ENCODE measurements at regions not wholly inside any gene's neighbourhood (a gene's known extent, or its start where the extent isn't known, plus 50 kb on each side); places are given as distances from the start of the nearest gene placed in this dataset.

GRCh38 chr2:137729305-137729704 is 235.0 kb upstream of the HNMT start:
- no peak for DNase-seq

DNA sequence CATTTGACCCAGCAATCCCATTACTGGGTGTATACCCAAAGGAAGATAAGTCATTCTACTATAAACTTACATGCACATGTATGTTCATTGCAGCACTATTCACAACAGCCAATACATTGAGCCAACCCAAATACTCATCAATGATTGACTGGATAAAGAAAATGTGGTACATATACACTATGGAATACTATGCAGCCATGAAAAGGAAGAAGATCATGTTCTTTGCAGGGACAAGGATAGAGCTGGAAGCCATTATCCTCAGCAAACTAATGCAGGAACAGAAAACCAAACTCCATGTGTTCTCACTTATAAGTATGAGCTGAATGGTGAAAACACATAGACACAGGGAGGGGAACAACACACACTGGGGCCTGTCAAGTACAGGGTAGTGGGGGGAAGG is 226.7 kb upstream of the HNMT start:
- no peak for DNase-seq

GRCh38 chr2:137741784-137742362 is 222.4 kb upstream of the HNMT start:
- no peak for DNase-seq

- DNase-seq, result no peak
Measured at GRCh38 chr2:137747509-137747908, 216.8 kb upstream of the HNMT start.

- no peak for DNase-seq
Measured at GRCh38 chr2:137748533-137748932, 215.7 kb upstream of the HNMT start.

- DNase-seq, result no peak
Measured at GRCh38 chr2:137764646-137765045, 199.6 kb upstream of the HNMT start.

- no peak for DNase-seq
Measured at GRCh38 chr2:137769406-137769805, 194.9 kb upstream of the HNMT start.

- no peak for DNase-seq
Measured at GRCh38 chr2:137770166-137770565, 194.1 kb upstream of the HNMT start.

DNA sequence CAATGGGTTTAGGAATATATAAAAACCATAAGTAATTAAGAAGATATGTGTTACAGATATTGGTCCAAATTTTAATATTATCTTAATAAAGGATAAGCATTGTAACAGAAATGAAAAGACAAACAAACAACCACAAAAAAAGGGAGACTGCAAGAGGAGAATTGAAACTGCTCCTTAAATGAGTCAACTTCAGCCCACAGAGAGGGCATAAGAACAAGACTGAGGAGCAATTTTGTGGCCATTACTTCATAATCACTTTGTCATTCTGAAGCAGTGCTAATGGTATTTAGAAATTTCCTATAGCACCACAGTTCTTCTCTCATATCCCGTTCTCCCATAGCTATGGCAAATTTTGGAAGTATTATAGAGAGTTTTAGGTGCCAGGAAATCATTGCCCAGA is 193.2 kb upstream of the HNMT start:
- DNase-seq, result no peak

- DNase-seq, result no peak
Measured at GRCh38 chr2:137772451-137772850, 191.8 kb upstream of the HNMT start.

GRCh38 chr2:137775529-137775928 is 188.7 kb upstream of the HNMT start:
- DNase-seq, result no peak

DNA sequence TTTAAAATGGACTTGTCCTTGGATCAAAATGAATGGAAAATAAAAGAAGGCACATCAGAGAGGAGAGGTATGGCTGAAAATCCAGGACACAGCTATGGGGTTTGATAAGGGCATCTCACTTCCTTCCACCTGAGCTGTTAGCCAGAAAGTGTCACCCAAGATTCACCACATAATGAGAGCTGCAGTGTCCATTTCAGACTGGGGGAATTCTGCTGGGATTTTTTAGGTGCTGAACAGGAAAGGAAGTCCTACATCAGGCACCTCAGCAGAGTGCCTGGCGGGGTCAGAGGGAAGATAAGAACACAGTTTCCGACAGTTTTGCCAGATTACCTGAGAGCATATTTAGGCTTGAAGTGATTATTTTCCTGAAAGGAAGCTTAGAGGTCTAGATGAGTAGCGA is 187.6 kb upstream of the HNMT start:
- DNase-seq, result no peak

DNA sequence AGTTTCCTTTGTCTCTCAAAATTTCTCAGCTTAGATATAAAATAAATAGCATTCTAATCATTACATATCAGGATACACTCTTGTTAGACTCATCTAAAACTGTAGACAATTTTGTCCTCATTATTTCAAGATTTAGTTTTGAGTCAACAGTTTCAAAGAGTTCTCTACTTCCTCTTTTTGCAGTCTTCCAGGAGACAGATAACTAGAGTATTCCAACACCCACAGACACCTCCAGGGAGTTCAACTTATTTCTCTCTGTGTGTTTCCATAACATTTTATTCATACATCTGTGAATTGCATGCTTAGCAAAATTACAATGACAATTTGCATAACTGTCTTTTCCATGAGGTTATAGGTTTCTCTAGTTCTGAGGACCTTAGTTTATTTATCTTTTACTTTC is 166.6 kb upstream of the HNMT start:
- DNase-seq, result no peak

DNA sequence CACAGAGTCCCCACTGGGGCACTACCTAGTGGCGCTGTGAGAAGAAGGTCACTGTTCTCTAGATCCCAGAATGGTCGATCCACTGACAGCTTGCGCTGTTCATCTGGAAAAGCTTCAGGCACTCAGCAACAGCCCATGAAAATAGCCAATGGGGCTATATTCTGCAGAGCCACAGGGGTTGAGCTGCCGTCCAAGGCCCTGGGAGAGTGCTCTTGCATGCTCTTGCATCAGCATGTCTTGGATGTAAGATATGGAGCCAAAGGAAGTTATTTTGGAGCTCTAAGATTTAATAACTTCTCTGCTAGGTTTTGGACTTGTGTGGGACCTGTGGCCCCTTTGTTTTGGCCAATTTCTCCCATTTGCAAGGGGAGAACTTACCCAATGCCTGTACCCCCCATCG is 164.7 kb upstream of the HNMT start:
- DNase-seq, result no peak

DNA sequence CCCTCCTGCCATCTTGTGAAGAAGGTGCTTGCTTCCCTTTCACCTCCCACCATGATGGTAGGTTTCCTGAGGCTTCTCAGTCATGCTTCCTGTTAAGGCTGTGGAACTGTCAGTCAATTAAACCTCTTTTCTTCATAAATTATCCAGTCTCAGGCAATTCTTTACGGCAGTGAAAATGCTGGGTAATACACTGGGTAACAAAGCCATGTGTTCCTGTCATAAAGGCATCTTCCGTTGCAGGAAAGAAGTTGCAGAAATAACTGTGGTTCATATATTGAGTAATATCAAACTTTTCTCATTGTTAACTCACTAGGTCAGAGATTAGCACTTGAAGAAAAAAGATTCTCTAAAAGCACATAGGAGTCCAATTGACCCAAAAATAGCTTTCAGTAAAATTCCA is 163.9 kb upstream of the HNMT start:
- DNase-seq, result no peak

- no peak for DNase-seq
Measured at GRCh38 chr2:137801228-137801627, 163.0 kb upstream of the HNMT start.

GRCh38 chr2:137802038-137802437 is 162.2 kb upstream of the HNMT start:
- DNase-seq, result no peak

GRCh38 chr2:137806068-137806805 is 158.0 kb upstream of the HNMT start:
- DNase-seq, result no peak

- DNase-seq, result no peak
Measured at GRCh38 chr2:137809252-137809651, 155.0 kb upstream of the HNMT start.

- no peak for DNase-seq
Measured at GRCh38 chr2:137809837-137810236, 154.4 kb upstream of the HNMT start.

- no peak for DNase-seq
Measured at GRCh38 chr2:137812517-137812916, 151.8 kb upstream of the HNMT start.

DNA sequence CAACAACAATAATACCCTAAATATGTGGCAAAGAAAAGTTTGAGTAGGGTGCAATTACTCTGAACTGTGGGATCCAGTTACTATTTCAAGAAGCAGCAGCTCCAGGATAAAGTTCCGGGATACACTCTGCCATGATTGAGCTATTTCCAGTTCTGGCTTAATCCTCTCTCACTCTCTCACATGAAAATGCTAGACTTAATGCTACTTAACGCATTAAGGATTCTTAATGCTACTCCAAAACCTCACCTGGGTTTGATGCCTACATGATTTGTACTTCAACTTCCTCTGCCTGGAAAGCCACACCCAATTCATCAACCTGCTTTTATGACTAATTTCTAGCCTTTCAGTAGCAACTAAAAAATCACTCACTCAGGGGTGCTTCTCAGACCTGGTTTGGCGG is 151.1 kb upstream of the HNMT start:
- no peak for DNase-seq

- DNase-seq, result no peak
Measured at GRCh38 chr2:137817058-137817457, 147.2 kb upstream of the HNMT start.

DNA sequence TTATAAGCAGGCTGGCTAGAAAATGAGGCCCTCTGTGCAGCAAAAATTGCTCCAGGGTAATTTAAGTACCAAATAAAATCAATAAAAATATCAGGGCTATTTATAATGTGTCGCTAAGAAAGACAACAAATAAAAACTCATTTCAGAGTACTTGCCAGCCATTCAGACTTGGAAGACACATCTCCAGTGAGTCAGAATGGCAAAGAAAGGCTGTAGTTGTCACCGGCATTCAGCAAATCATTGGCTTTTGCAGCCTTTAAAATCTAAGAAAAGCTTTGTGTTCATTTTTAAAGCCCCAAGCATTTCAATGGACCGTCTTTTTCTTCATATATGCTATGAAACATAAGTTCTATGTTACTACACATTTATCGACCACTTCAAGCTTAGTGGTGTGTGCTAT is 141.1 kb upstream of the HNMT start:
- DNase-seq, result no peak

- DNase-seq, result no peak
Measured at GRCh38 chr2:137824501-137824900, 139.8 kb upstream of the HNMT start.

Data from activated CD4-positive, alpha-beta T cell treated with anti-CD3 and anti-CD28 coated beads, Interleukin-2, amount 50 U/mL, for 16 hours (primary cell).